WTC11 (cell line): ENCODE measurements at regions not wholly inside any gene's neighbourhood (a gene's known extent, or its start where the extent isn't known, plus 50 kb on each side); places are given as distances from the start of the nearest gene placed in this dataset.

Experiments
- ATAC-seq: fragments of 200-7000 bp; cut with Tn5 transposase; 2 replicates; pipeline ENCODE4 v1.10.0; 2021; ENCODE audit warnings: mild to moderate bottlenecking, moderate library complexity
- CTCF ChIA-PET: fragments of 300-600 bp; sonication (Branson Sonifier 250); formaldehyde crosslinking; loops from one replicate; lab custom pipeline; 2021; ENCODE audit warnings: antibody characterized with exemption; lab: Charles Lee
- POLR2A ChIA-PET: fragments of 350-600 bp; sonication (Branson Sonifier 250); formaldehyde crosslinking; loops from one replicate; lab custom pipeline; 2021; ENCODE audit warnings: antibody characterized with exemption; lab: Charles Lee
- DNase-seq: peaks from one replicate; pipeline ENCODE4 v3.0.0; 2021; ENCODE audit warnings: low spot score
- H3K27ac Mint-ChIP-seq: 2 replicates; pipeline ENCODE4 v1.8.0; 2021; ENCODE audit warnings: mixed read lengths
- H3K27me3 Mint-ChIP-seq: 2 replicates; pipeline ENCODE4 v1.8.0; 2021; ENCODE audit warnings: low read depth, mild to moderate bottlenecking, moderate library complexity, mixed read lengths
- H3K36me3 Mint-ChIP-seq: 2 replicates; pipeline ENCODE4 v1.8.0; 2021; ENCODE audit warnings: mixed read lengths
- H3K4me1 Mint-ChIP-seq: 2 replicates; pipeline ENCODE4 v1.8.0; 2022; ENCODE audit warnings: mixed read lengths
- H3K4me3 Mint-ChIP-seq: 2 replicates; pipeline ENCODE4 v1.8.0; 2021; ENCODE audit warnings: mild to moderate bottlenecking, moderate library complexity, mixed read lengths
- H3K9me3 Mint-ChIP-seq: 2 replicates; pipeline ENCODE4 v1.8.0; 2021; ENCODE audit warnings: mixed read lengths
- ARID4B ChIP-seq: sonication (generic); formaldehyde crosslinking; IDR thresholded peaks from 2 replicates; pipeline ENCODE4 v1.8.0; 2023; ENCODE audit warnings: missing genetic modification reagents, mild to moderate bottlenecking, borderline replicate concordance
- ATF2 ChIP-seq: sonication (generic); formaldehyde crosslinking; IDR thresholded peaks from 2 replicates; pipeline ENCODE4 v1.8.1; 2022; ENCODE audit warnings: low read depth, missing genetic modification reagents, borderline replicate concordance
- E2F5 ChIP-seq: sonication (generic); formaldehyde crosslinking; IDR thresholded peaks from 2 replicates; pipeline ENCODE4 v1.8.1; 2022; ENCODE audit warnings: mild to moderate bottlenecking, moderate library complexity, missing genetic modification reagents
- FOXK1 ChIP-seq: sonication (generic); formaldehyde crosslinking; IDR thresholded peaks from 2 replicates; pipeline ENCODE4 v1.8.0; 2022; ENCODE audit warnings: mild to moderate bottlenecking, moderate library complexity, missing genetic modification reagents
- GRHL2 ChIP-seq: fragments of 250-450 bp; sonication (Bioruptor Pico); IDR thresholded peaks from 2 replicates; pipeline ENCODE4 v1.8.0; 2022; ENCODE audit warnings: mild to moderate bottlenecking, moderate library complexity; ENCODE audit not compliant: insufficient replicate concordance, severe bottlenecking
- GTF2I ChIP-seq: fragments of 250-450 bp; sonication (Bioruptor Pico); conservative IDR thresholded peaks from 2 replicates; pipeline ENCODE4 v1.4.0; 2021; ENCODE audit warnings: mild to moderate bottlenecking
- IRF1 ChIP-seq: sonication (generic); formaldehyde crosslinking; IDR thresholded peaks from 2 replicates; pipeline ENCODE4 v1.8.0; 2023; ENCODE audit warnings: missing genetic modification reagents
- JAZF1 ChIP-seq: fragments of 250-450 bp; sonication (Bioruptor Pico); IDR thresholded peaks from 2 replicates; pipeline ENCODE4 v1.9.0; 2021; ENCODE audit warnings: moderate library complexity, mild to moderate bottlenecking, inconsistent platforms
- JUN ChIP-seq: sonication (generic); formaldehyde crosslinking; IDR thresholded peaks from 2 replicates; pipeline ENCODE4 v1.8.0; 2023; ENCODE audit warnings: mild to moderate bottlenecking, missing genetic modification reagents
- MXD4 ChIP-seq: fragments of 250-450 bp; sonication (Bioruptor Pico); IDR thresholded peaks from 2 replicates; pipeline ENCODE4 v1.8.0; 2021; ENCODE audit warnings: mild to moderate bottlenecking, moderate library complexity, borderline replicate concordance
- PREB ChIP-seq: sonication (generic); formaldehyde crosslinking; IDR thresholded peaks from 2 replicates; pipeline ENCODE4 v1.8.1; 2022; ENCODE audit warnings: mild to moderate bottlenecking, missing genetic modification reagents, moderate library complexity, borderline replicate concordance
- PRRX2 ChIP-seq: fragments of 250-450 bp; sonication (Bioruptor Pico); IDR thresholded peaks from 2 replicates; pipeline ENCODE4 v1.8.0; 2021; ENCODE audit warnings: mild to moderate bottlenecking
- TEAD1 ChIP-seq: sonication (generic); formaldehyde crosslinking; IDR thresholded peaks from 2 replicates; pipeline ENCODE4 v1.8.0; 2022; ENCODE audit warnings: mild to moderate bottlenecking, missing genetic modification reagents
- ZNF532 ChIP-seq: fragments of 250-450 bp; sonication (Bioruptor Pico); IDR thresholded peaks from 2 replicates; pipeline ENCODE4 v1.9.0; 2021; ENCODE audit warnings: mild to moderate bottlenecking, borderline replicate concordance

- Mint-ChIP-seq H3K4me1 (no peaks in the 10 kb centered on the region), H3K36me3 (no peaks in the 10 kb centered on the region), H3K27ac (no peak overlapping the region), H3K4me3 (no peak overlapping the region), H3K9me3 (peaks cover 11% of the 10 kb centered on the region; the same call in 1 of the 2 replicates), H3K27me3 (no peaks in the 10 kb centered on the region)
- ChIA-PET CTCF (interaction anchor here (0.7 to 2.1 kb wide), 2 partner anchors 40 to 124 kb away, joined by 3 to 9 read pairs; no protein-coding TSS in a partner anchor), POLR2A (no interaction called here)
- TF ChIP-seq E2F5 = no peak
- TF ChIP-seq IRF1 (CRISPR knock-in tag) = no peak
- no peak for TF ChIP-seq GTF2I
- ATAC-seq (peak; percentile 68), DNase-seq (no peak)
Measured at GRCh38 chr21:18164933-18165332, 79.7 kb upstream of the CHODL start.

GRCh38 chr21:18164483-18164882 is 80.2 kb upstream of the CHODL start:
- Mint-ChIP-seq H3K27ac (no peak overlapping the region), H3K9me3 (peaks cover 15% of the 10 kb centered on the region; the same call in 1 of the 2 replicates), H3K36me3 (no peaks in the 10 kb centered on the region), H3K4me1 (no peaks in the 10 kb centered on the region), H3K27me3 (no peaks in the 10 kb centered on the region), H3K4me3 (no peak overlapping the region)
- no peak for TF ChIP-seq JAZF1 (CRISPR knock-in tag)
- no peak for TF ChIP-seq FOXK1 (CRISPR knock-in tag)
- no peak for TF ChIP-seq JUN
- no peak for TF ChIP-seq ATF2 (CRISPR knock-in tag)
- no peak for TF ChIP-seq PREB (CRISPR knock-in tag)
- no peak for TF ChIP-seq ARID4B (CRISPR knock-in tag)
- TF ChIP-seq TEAD1 = no peak
- TF ChIP-seq ZNF532 = no peak
- TF ChIP-seq PRRX2 (CRISPR knock-in tag) = no peak
- no peak for TF ChIP-seq GRHL2 (CRISPR knock-in tag)
- TF ChIP-seq MXD4 (CRISPR knock-in tag) = no peak
- TF ChIP-seq IRF1 (CRISPR knock-in tag) = no peak
- ATAC-seq = no peak
- no peak for DNase-seq
- CTCF ChIA-PET = interaction anchor here (0.7 to 2.1 kb wide), 2 partner anchors 41 to 124 kb away, joined by 3 to 9 read pairs; no protein-coding TSS in a partner anchor
- POLR2A ChIA-PET = no interaction called here
